Adrenal gland (tissue), 5 donors: ENCODE measurements at regions not wholly inside any gene's neighbourhood (a gene's known extent, or its start where the extent isn't known, plus 50 kb on each side); places are given as distances from the start of the nearest gene placed in this dataset.
"Not testable (repeated sequence)": the region's sequence is repeated elsewhere in the genome, so short reads cannot be mapped to it uniquely, and the experiment has no call there.

Source experiments
- POLR2A ChIP-seq, 2 donors: fragments of 450-650 bp; IDR thresholded peaks; one replicate each; pipeline ENCODE4 v1.6.1; 2017; ENCODE audit warnings: antibody characterized with exemption in 2 of 2, mild to moderate bottlenecking in 2 of 2, moderate library complexity in 1 of 2
- TF ChIP-seq, protein P1 (sequence below), 6 experiments: fragments of 450-650 bp in 4 of 6; fragments of 200-600 bp in 2 of 6; sonication (generic) in 1 of 6; IDR thresholded peaks; 1 replicate in 5 of 6; 2 replicates in 1 of 6; pipeline versions ENCODE4 v1.5.1 to v1.8.0; 2016 to 2021; ENCODE audit warnings: antibody characterized with exemption in 6 of 6, mild to moderate bottlenecking in 2 of 6, moderate library complexity in 1 of 6
- donor health status: DM: no; HTN: no; CAD: no.

DNA sequence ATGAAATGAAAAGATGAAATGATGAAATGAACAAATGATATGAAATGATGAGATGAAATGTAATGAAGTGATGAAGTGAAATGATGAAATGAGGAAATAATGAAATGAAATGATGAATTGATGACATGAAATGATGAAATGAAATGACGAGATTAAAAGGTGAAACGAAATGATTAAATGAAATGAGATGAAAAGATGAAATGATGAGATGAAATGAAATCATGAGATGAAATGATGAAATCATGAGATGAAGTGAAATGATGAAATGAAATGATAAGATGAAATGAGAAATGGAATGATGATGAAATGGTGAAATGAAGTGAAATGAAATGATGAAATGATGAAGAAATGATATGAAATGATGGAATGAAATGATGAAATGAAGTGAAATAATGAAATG, 221.7 kb upstream of the VKORC1L1 start:
- TF ChIP-seq POLR2A (IDR thresholded peaks at IDR 0.05): not testable (repeated sequence)
- TF ChIP-seq, protein P1, sequence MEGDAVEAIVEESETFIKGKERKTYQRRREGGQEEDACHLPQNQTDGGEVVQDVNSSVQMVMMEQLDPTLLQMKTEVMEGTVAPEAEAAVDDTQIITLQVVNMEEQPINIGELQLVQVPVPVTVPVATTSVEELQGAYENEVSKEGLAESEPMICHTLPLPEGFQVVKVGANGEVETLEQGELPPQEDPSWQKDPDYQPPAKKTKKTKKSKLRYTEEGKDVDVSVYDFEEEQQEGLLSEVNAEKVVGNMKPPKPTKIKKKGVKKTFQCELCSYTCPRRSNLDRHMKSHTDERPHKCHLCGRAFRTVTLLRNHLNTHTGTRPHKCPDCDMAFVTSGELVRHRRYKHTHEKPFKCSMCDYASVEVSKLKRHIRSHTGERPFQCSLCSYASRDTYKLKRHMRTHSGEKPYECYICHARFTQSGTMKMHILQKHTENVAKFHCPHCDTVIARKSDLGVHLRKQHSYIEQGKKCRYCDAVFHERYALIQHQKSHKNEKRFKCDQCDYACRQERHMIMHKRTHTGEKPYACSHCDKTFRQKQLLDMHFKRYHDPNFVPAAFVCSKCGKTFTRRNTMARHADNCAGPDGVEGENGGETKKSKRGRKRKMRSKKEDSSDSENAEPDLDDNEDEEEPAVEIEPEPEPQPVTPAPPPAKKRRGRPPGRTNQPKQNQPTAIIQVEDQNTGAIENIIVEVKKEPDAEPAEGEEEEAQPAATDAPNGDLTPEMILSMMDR (IDR thresholded peaks at IDR 0.05): not testable (repeated sequence)
